ENCODE measurements at regions not wholly inside any gene's neighbourhood (a gene's known extent, or its start where the extent isn't known, plus 50 kb on each side); places are given as distances from the start of the nearest gene placed in this dataset.

- Histone ChIP-seq H3K9me3 (no peaks in the 10 kb centered on the region), H3K4me1 (no peaks in the 10 kb centered on the region), H3K27me3 (no peaks in the 10 kb centered on the region), H3K36me3 (ENCODE audit: low read depth, missing control alignments) (no peaks in the 10 kb centered on the region), H3K27ac (no peak overlapping the region), H3K4me3 (no peak overlapping the region)
- no peak for DNase-seq
- intact Hi-C loops (cut with DNase I; ENCODE audit: low total_unique reads): no loop called here
- WGBS, 2 donors: 83 to 100% methylated on average over 2 of the region's 2 CpGs
- no peak for TF ChIP-seq CTCF (IDR thresholded peaks at IDR 0.05)
- no peak for TF ChIP-seq POLR2A (IDR thresholded peaks at IDR 0.05)
Measured at GRCh38 chr2:133636287-133636686, 68.0 kb upstream of the NCKAP5 start.

GRCh38 chr2:133640103-133640502 is 71.8 kb upstream of the NCKAP5 start:
- Histone ChIP-seq H3K36me3 (ENCODE audit: low read depth, missing control alignments) (no peaks in the 10 kb centered on the region), H3K4me1 (no peaks in the 10 kb centered on the region), H3K27me3 (no peaks in the 10 kb centered on the region), H3K27ac (no peak overlapping the region), H3K4me3 (no peak overlapping the region), H3K9me3 (no peaks in the 10 kb centered on the region)
- TF ChIP-seq POLR2A (IDR thresholded peaks at IDR 0.05) (no peak), CTCF (IDR thresholded peaks at IDR 0.05) (no peak)
- intact Hi-C loops (cut with DNase I; ENCODE audit: low total_unique reads): no loop called here
- no peak for DNase-seq

GRCh38 chr2:133641497-133641896 is 73.2 kb upstream of the NCKAP5 start:
- Histone ChIP-seq H3K27ac (no peak overlapping the region), H3K36me3 (ENCODE audit: low read depth, missing control alignments) (no peaks in the 10 kb centered on the region), H3K27me3 (no peaks in the 10 kb centered on the region), H3K9me3 (no peaks in the 10 kb centered on the region), H3K4me1 (no peaks in the 10 kb centered on the region), H3K4me3 (no peak overlapping the region)
- TF ChIP-seq POLR2A (IDR thresholded peaks at IDR 0.05) (no peak), CTCF (IDR thresholded peaks at IDR 0.05) (no peak)
- intact Hi-C loops (cut with DNase I; ENCODE audit: low total_unique reads): no loop called here
- DNase-seq: no peak
- 67% methylated on average over 1 of the region's 1 CpG; no CpG with 5 or more reads in 1 of the 2 donors for WGBS, 2 donors

- Histone ChIP-seq H3K4me1 (no peaks in the 10 kb centered on the region), H3K27me3 (no peaks in the 10 kb centered on the region), H3K36me3 (ENCODE audit: low read depth, missing control alignments) (no peaks in the 10 kb centered on the region), H3K27ac (no peak overlapping the region), H3K4me3 (no peak overlapping the region), H3K9me3 (no peaks in the 10 kb centered on the region)
- DNase-seq: no peak
- intact Hi-C loops (cut with DNase I; ENCODE audit: low total_unique reads): no loop called here
- 88 to 92% methylated on average over 5 of the region's 5 CpGs for WGBS, 2 donors
- no peak for TF ChIP-seq POLR2A (IDR thresholded peaks at IDR 0.05)
- no peak for TF ChIP-seq CTCF (IDR thresholded peaks at IDR 0.05)
Measured at GRCh38 chr2:133641942-133642725, 73.9 kb upstream of the NCKAP5 start.

- no peak for DNase-seq
- H3K36me3 ChIP-seq (ENCODE audit: low read depth, missing control alignments): no peaks in the 10 kb centered on the region
- no peaks in the 10 kb centered on the region for H3K9me3 ChIP-seq
Measured at GRCh38 chr2:133642791-133643191, 74.5 kb upstream of the NCKAP5 start.

More at GRCh38 chr2:133642791-133643191, 74.5 kb upstream of the NCKAP5 start:
- H3K4me1 ChIP-seq: no peaks in the 10 kb centered on the region
- TF ChIP-seq POLR2A (IDR thresholded peaks at IDR 0.05) (no peak), CTCF (IDR thresholded peaks at IDR 0.05) (no peak)
- no peak overlapping the region for H3K4me3 ChIP-seq
- H3K27me3 ChIP-seq: no peaks in the 10 kb centered on the region
- no peak overlapping the region for H3K27ac ChIP-seq
- intact Hi-C loops (cut with DNase I; ENCODE audit: low total_unique reads): no loop called here
